COR-L47 (cell line): ENCODE measurements at regions not wholly inside any gene's neighbourhood (a gene's known extent, or its start where the extent isn't known, plus 50 kb on each side); places are given as distances from the start of the nearest gene placed in this dataset.
"Not testable (repeated sequence)": the region's sequence is repeated elsewhere in the genome, so short reads cannot be mapped to it uniquely, and the experiment has no call there.

ENCODE experiments used
- DNase-seq: peaks from one replicate; lab custom pipeline; 2025; lab: John Stamatoyannopoulos, UW

GRCh38 chr15:55126111-55126510 lies 70.6 kb downstream of the RSL24D1 start:
- DNase-seq: no peak

GRCh38 chr15:55124616-55125015 lies 72.1 kb downstream of the RSL24D1 start:
- DNase-seq: no peak

GRCh38 chr15:55118344-55118870 lies 78.3 kb downstream of the RSL24D1 start:
- DNase-seq: no peak

DNA sequence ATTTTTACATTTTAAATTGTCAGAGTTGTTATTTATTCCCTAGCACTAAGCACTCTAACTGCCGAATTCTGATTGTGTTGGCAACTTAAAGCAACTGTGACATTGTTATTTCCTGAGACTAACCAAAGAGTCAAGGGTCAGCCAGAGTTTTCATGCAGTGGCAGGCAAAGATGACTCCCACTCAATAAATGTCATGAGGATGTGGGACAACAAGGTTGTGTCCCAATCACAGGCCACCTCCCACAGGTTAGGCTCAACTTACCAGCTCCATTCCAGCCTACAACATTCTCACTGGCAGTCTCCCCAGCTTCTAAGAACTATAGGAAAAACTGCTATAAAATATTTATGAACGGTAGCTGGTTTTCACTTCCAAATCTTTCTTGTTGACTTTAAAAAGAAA lies 80.1 kb downstream of the RSL24D1 start:
- DNase-seq: no peak

DNA sequence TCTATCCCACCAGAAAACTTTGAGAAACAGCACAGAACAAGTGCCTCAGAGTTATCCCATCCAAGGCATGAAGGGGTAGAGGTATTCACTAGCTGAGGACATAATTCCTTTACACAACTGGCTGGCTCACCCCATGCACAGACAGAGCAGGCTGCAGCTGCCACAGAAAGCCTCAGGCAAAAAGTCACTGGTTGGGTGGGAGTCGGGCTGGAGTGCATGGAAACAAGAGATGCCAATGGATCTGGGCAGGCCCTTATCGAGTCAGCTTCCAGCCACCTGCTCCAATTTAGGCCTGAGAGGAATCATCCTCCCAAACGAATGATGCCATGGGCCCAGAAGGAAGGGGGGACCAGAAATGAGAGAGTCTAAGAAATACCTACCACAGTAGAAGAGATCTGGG lies 83.0 kb downstream of the RSL24D1 start:
- DNase-seq: no peak

DNA sequence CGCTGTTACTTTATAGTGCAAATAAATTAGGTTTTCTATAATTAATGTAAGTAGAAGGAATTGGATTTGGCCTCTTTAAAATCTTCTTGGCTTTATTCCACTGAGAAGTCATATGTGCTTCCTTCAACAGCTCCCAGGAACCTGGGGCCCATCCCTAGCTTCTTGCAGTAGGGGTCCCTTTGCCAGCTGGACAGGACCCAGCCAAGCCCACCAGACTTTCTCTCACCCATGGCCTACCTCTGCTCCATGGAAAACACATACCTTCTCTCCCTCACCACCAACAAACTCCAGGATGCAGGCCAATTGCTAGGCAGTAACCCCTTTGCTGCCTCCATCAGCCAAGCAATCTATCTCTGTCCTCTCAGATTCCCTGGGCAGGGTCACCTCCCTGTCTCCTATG lies 84.0 kb downstream of the RSL24D1 start:
- no peak for DNase-seq

GRCh38 chr15:55110446-55110845 lies 86.3 kb downstream of the RSL24D1 start:
- no peak for DNase-seq

GRCh38 chr15:55108858-55109518 lies 87.8 kb downstream of the RSL24D1 start:
- peak; percentile 35 for DNase-seq

GRCh38 chr15:55108448-55108847 lies 88.3 kb downstream of the RSL24D1 start:
- no peak for DNase-seq

GRCh38 chr15:55106155-55106554 lies 90.6 kb downstream of the RSL24D1 start:
- DNase-seq: no peak

- DNase-seq: no peak
Observed at GRCh38 chr15:55094136-55094535, 102.6 kb downstream of the RSL24D1 start.

DNA sequence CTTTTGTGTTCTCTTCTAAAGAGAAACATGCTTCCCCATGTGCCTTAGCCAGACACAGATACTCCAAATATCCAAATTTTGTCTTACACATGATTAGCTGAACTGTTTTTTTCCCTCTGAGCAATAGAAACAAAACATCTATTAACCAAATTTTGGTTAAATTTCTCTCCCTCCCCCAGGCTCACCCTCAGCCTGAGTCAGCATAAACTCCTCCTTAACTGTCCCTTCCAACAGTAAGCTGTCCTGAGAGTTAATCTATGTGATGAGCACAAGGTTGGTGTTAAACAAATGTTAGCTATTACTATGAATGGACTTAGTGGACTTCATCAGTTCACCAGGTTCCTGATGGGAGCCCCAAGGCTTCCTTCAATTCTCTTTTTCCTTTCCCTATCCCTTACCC lies 108.5 kb downstream of the RSL24D1 start:
- no peak for DNase-seq

DNA sequence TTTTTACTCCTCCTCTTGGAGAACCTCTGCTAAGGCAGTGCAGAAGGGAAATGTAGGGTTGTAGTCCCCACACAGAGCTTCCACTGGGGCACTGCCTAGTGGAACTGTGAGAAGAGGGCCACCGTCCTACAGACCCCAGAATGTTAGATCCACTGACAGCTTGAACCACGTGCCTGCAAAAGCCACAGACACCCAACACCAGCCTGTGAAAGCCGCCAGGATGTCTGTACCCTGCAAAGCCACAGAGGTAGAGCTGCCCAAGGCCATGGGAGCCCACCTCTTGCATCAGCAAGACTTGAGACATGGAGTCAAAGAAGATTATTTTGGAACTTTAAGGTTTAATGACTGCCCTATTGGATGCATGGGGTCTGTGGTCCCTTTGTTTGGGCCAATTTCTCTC lies 112.1 kb downstream of the RSL24D1 start:
- DNase-seq: no peak

GRCh38 chr15:55084216-55084615 lies 112.5 kb downstream of the RSL24D1 start:
- no peak for DNase-seq

DNA sequence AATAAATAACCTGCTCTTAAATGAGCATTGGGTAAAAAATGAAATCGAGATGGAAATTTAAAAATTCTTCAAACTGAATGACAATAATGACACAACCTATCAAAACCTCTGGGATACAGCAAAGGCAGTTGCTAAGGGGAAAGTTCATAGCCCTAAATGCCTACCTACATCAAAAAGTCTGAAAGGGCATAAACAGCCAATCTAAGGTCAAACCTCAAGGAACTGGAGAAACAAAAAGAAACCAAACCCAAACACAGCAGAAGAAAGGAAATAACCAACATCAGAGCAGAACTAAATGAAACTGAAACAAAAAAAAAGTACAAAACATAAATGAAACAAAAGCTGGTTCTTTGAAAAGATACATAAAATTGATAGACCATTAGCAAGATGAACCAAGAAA lies 119.7 kb downstream of the RSL24D1 start:
- DNase-seq: not testable (repeated sequence)

GRCh38 chr15:55074431-55074830 lies 122.3 kb downstream of the RSL24D1 start:
- no peak for DNase-seq

DNA sequence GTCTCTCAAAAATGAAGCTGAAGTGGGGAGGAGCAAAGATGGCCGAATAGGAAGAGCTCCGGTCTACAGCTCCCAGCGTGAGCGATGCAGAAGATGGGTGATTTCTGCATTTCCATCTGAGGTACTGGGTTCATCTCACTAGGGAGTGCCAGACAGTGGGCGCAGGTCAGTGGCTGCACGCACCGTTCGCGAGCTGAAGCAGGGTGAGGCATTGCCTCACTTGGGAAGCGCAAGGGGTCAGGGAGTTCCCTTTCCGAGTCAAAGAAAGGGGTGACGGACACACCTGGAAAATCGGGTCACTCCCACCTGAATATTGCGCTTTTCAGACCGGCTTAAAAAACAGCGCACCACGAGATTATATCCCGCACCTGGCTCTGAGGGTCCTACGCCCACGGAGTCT lies 132.8 kb downstream of the RSL24D1 start:
- not testable (repeated sequence) for DNase-seq

GRCh38 chr15:55060836-55061235 lies 135.9 kb downstream of the RSL24D1 start:
- DNase-seq: no peak

GRCh38 chr15:55056500-55056899 lies 140.2 kb downstream of the RSL24D1 start:
- DNase-seq: no peak

- no peak for DNase-seq
Observed at GRCh38 chr15:55044162-55044561, 152.6 kb downstream of the RSL24D1 start.

DNA sequence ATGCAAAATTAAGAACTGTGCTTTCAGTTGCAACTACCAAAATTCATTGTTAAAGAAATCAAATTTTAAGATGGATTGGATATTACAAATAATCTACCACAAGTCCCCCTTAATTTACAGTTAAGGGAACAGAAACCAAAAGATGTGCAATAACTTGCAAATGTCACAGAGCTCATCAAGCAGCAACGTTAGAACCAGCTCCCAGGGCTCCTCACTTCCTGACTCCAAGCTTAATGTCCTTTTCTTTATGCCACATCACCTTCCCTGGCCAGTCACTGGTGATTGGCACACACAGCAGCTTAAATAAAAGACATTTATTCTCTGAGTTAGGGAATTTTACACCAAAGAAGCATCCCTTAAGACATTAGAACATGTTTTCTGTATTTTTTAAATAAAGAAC lies 159.7 kb downstream of the RSL24D1 start:
- DNase-seq: no peak

DNA sequence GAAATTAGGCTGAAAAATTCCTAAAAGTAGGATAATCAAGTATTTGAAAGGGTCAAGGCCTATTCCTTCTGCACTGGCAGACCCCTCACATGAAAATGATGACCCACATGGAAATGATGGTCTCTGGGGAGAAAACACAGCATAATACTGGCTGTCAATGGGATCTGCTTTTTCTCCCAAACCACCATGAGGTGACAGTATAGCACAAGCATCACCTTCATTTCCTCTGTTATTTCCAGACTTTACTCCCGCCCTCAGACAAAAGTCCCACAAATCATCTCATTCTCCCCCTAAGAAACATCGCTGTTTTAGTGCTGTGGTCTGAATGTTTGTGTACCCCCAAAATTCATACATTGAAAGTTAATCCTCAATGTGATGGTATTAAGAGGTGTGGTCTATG lies 161.0 kb downstream of the RSL24D1 start:
- no peak for DNase-seq

DNA sequence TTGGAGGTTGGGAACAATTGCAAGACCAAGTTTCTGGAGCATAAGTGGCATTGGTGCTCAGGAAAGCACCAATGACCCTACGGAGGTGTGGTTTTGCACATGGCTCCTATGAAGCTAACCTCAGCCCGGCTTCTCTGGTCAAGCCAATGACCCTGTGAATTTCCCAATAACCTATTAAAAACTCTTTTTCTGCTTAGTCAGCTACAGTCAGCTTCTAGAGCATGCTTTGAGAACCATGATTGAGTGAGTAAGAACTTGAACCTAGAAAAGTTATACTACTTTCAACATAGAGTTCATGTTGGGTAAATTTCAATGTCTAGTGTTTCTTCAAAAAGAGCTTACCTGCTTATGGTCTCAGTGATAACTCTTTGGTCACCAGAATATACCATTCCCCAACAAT lies 163.2 kb downstream of the RSL24D1 start:
- DNase-seq: no peak

DNA sequence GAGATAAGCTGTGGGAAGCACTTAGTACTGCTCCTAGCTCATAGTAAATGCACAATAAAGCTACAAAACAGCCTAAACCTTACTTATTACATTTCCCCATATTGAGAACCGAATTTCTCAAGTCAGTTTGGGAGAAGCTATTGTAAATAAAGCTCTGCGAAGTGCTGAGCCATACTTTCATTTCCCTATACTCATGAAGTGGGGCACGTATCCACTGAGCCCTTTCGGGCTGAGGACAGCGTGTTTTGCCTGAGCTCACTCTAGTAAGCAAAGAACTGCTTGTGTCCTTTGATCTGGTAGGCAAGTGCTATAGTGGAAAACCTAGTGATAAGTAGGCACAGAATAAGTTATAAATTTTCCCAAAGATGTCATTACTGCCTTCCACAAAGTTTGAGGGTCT lies 165.0 kb downstream of the RSL24D1 start:
- DNase-seq: no peak
